ENCODE measurements at regions not wholly inside any gene's neighbourhood (a gene's known extent, or its start where the extent isn't known, plus 50 kb on each side); places are given as distances from the start of the nearest gene placed in this dataset.

DNA sequence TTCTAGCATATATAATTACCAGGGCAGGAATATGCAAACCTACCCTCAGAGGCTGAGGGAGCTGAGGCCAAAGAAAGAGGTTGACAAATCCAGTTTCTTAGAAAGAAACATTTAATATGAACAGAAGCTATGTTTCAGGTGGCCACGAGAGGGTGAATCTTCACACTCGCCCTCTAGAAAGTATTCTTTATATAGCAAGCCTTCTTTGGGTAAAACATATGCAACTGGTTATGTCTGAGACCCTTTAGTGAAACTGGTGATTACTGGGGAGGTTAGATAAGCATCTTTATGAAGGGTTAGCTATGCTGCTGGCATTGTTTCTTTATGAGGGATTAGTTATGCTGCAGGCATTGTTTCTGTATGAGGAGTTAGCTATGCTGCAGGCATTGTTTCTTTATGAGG lies 50.7 kb upstream of the GOLGA6L2 start:
- TF ChIP-seq, protein P1, sequence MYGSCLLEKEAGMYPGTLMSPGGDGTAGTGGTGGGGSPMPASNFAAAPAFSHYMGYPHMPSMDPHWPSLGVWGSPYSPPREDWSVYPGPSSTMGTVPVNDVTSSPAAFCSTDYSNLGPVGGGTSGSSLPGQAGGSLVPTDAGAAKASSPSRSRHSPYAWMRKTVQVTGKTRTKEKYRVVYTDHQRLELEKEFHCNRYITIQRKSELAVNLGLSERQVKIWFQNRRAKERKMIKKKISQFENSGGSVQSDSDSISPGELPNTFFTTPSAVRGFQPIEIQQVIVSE (CRISPR knock-in tag; IDR thresholded peaks at IDR 0.05; ENCODE audit: borderline replicate concordance) = no peak
- no peak for TF ChIP-seq FOXP1 (CRISPR knock-in tag; IDR thresholded peaks at IDR 0.05; ENCODE audit: borderline replicate concordance)
